Kidney epithelial cell (primary cell): ENCODE measurements at regions not wholly inside any gene's neighbourhood (a gene's known extent, or its start where the extent isn't known, plus 50 kb on each side); places are given as distances from the start of the nearest gene placed in this dataset.
"Not testable (repeated sequence)": the region's sequence is repeated elsewhere in the genome, so short reads cannot be mapped to it uniquely, and the experiment has no call there.

Source experiments
- DNase-seq: peaks from one replicate; pipeline ENCODE4 v3.0.0-alpha.2; 2010; ENCODE audit warnings: low read depth
- H3K27me3 ChIP-seq: 2 replicates; pipeline ENCODE4 v1.6.0; 2011; ENCODE audit warnings: low read length; ENCODE audit not compliant: control insufficient read depth, insufficient read depth
- H3K36me3 ChIP-seq: 2 replicates; pipeline ENCODE4 v1.5.1; 2011; ENCODE audit warnings: low read length; ENCODE audit not compliant: control insufficient read depth, insufficient read depth
- H3K4me3 ChIP-seq: 2 replicates; pipeline ENCODE4 v1.5.1; 2011; ENCODE audit warnings: low read depth, mild to moderate bottlenecking, control low read depth, low read length
- TF ChIP-seq, protein P1 (sequence below): IDR thresholded peaks from 2 replicates; pipeline ENCODE4 v1.5.1; 2011; ENCODE audit warnings: mild to moderate bottlenecking, moderate library complexity, low read length, control low read depth, inconsistent platforms; ENCODE audit not compliant: insufficient read depth, poor library complexity, severe bottlenecking

DNA sequence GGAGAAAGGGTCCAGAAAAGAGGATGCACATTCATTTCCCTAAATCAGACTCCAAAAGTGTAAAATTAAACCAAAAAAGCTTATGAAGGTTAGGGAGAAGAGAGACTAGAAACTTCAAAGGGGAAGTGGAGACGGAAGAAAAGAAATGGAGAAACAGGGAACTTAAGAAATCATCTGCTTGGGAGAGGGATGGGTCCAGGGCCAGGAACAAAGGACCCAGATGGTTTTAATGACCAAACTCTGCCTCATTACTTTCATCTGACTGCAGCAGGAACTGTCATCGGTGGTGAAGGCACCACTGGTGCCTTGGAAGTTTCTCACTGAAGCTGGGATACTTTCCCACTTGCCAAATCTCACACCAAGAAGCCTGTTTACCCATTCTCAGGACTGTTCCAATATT is 70.5 kb upstream of the SLC4A7 start:
- no peaks in the 10 kb centered on the region for H3K36me3 ChIP-seq
- no peak for DNase-seq
- TF ChIP-seq, protein P1, sequence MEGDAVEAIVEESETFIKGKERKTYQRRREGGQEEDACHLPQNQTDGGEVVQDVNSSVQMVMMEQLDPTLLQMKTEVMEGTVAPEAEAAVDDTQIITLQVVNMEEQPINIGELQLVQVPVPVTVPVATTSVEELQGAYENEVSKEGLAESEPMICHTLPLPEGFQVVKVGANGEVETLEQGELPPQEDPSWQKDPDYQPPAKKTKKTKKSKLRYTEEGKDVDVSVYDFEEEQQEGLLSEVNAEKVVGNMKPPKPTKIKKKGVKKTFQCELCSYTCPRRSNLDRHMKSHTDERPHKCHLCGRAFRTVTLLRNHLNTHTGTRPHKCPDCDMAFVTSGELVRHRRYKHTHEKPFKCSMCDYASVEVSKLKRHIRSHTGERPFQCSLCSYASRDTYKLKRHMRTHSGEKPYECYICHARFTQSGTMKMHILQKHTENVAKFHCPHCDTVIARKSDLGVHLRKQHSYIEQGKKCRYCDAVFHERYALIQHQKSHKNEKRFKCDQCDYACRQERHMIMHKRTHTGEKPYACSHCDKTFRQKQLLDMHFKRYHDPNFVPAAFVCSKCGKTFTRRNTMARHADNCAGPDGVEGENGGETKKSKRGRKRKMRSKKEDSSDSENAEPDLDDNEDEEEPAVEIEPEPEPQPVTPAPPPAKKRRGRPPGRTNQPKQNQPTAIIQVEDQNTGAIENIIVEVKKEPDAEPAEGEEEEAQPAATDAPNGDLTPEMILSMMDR, result no peak
- no peak overlapping the region for H3K4me3 ChIP-seq
- H3K27me3 ChIP-seq, result no peaks in the 10 kb centered on the region

GRCh38 chr3:27553886-27554540 is 69.8 kb upstream of the SLC4A7 start:
- DNase-seq, result no peak
- H3K27me3 ChIP-seq, result no peaks in the 10 kb centered on the region
- TF ChIP-seq, protein P1, result no peak
- H3K4me3 ChIP-seq, result no peak overlapping the region
- no peaks in the 10 kb centered on the region for H3K36me3 ChIP-seq

- not testable (repeated sequence) for H3K36me3 ChIP-seq, H3K27me3 ChIP-seq, H3K4me3 ChIP-seq
- DNase-seq, result peak; percentile 67
Observed at GRCh38 chr3:27552708-27553107, 68.5 kb upstream of the SLC4A7 start.

- H3K4me3 ChIP-seq, H3K27me3 ChIP-seq, DNase-seq, H3K36me3 ChIP-seq: not testable (repeated sequence)
Observed at GRCh38 chr3:27551413-27551812, 67.2 kb upstream of the SLC4A7 start.

DNA sequence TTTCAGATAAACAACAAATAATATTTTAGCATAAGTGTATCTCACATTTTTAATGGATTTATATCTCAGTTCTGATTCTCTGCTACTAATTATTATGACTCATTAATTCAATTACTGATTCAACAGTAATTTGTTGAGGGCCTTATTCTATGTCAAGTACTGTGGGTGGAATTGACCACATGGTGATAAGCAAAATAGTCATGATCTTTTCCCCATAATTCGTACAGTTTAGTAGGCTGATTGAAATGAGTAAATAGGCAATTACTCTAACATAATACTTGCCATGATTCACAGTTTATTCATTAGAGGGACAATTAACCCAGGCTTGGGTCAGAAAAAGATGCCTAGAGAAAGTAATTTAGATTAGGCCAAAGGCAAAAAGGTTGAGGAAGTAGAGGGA is 60.9 kb upstream of the SLC4A7 start:
- no peaks in the 10 kb centered on the region for H3K27me3 ChIP-seq
- DNase-seq, result no peak
- TF ChIP-seq, protein P1, result no peak
- H3K36me3 ChIP-seq, result no peaks in the 10 kb centered on the region
- no peak overlapping the region for H3K4me3 ChIP-seq

GRCh38 chr3:27544372-27544865 is 60.2 kb upstream of the SLC4A7 start:
- TF ChIP-seq, protein P1, result no peak
- H3K27me3 ChIP-seq, result no peaks in the 10 kb centered on the region
- H3K36me3 ChIP-seq, result no peaks in the 10 kb centered on the region
- no peak overlapping the region for H3K4me3 ChIP-seq
- DNase-seq, result no peak

GRCh38 chr3:27542476-27542875 is 58.3 kb upstream of the SLC4A7 start:
- H3K27me3 ChIP-seq, result no peaks in the 10 kb centered on the region
- no peak for DNase-seq
- H3K36me3 ChIP-seq, result no peaks in the 10 kb centered on the region
- TF ChIP-seq, protein P1, result no peak
- no peak overlapping the region for H3K4me3 ChIP-seq
